H1 (cell line): ENCODE measurements at regions not wholly inside any gene's neighbourhood (a gene's known extent, or its start where the extent isn't known, plus 50 kb on each side); places are given as distances from the start of the nearest gene placed in this dataset.

Source experiments
- BACH1 ChIP-seq: IDR thresholded peaks from 2 replicates; pipeline ENCODE4 v1.6.1; 2012; ENCODE audit warnings: low read length, improper control_type of control experiment
- BRCA1 ChIP-seq: IDR thresholded peaks from 2 replicates; pipeline ENCODE4 v1.6.1; 2012; ENCODE audit warnings: low read depth, low read length, improper control_type of control experiment
- GTF2F1 ChIP-seq: IDR thresholded peaks from 2 replicates; pipeline ENCODE4 v1.6.1; 2012; ENCODE audit warnings: low read depth, low read length, improper control_type of control experiment, borderline replicate concordance
- POLR2AphosphoS5 ChIP-seq: IDR thresholded peaks from 2 replicates; pipeline ENCODE4 v1.6.1; 2011; ENCODE audit warnings: low read depth, low read length
- SRF ChIP-seq: IDR thresholded peaks from 2 replicates; pipeline ENCODE4 v1.6.1; 2011; ENCODE audit warnings: mild to moderate bottlenecking, low read depth, low read length, moderate library complexity
- YY1 ChIP-seq: IDR thresholded peaks from 2 replicates; pipeline ENCODE4 v1.6.1; 2011; ENCODE audit warnings: low read depth, mild to moderate bottlenecking, low read length

DNA sequence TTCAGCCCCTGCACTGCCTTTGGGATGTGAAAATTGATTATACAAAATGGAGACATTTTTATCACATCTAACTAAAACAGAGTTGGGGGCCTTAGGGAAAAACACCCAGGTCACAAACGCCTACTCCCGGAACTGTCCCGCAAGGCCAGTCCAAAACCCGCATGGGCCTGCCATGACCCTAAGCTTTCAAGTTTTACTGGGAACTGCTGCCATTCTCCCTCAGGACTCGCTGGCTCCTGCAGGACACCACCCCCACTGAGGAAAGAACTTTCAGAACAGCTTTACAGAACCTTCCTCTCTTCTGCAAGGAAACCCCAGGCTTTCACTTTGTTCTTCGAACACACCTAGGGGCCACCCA, 320.4 kb upstream of the HS6ST1 start (continued):
- no peak for TF ChIP-seq GTF2F1
- no peak for TF ChIP-seq POLR2AphosphoS5
- TF ChIP-seq BRCA1: no peak
- TF ChIP-seq BACH1: no peak
- no peak for TF ChIP-seq SRF
- no peak for TF ChIP-seq YY1
- TF ChIP-seq, all 59 proteins: peak for 6
